GM20000 (cell line): ENCODE measurements at regions not wholly inside any gene's neighbourhood (a gene's known extent, or its start where the extent isn't known, plus 50 kb on each side); places are given as distances from the start of the nearest gene placed in this dataset.

ENCODE experiments used
- DNase-seq: peaks from one replicate; pipeline ENCODE4 v3.0.0; 2012; ENCODE audit warnings: low spot score
- CTCF ChIP-seq: IDR thresholded peaks from 2 replicates; pipeline ENCODE4 v1.5.1; 2012; ENCODE audit warnings: mild to moderate bottlenecking, control low read depth; ENCODE audit errors: extremely low read depth, missing control alignments

GRCh38 chr2:211306929-211307328 lies 750.5 kb downstream of the CPS1 start:
- no peak for TF ChIP-seq CTCF
- DNase-seq: no peak
